Heart left ventricle (tissue), 13 donors: ENCODE measurements at regions not wholly inside any gene's neighbourhood (a gene's known extent, or its start where the extent isn't known, plus 50 kb on each side); places are given as distances from the start of the nearest gene placed in this dataset.

Source experiments
- POLR2A ChIP-seq, 2 donors: fragments of 450-650 bp; IDR thresholded peaks; one replicate each; pipeline ENCODE4 v1.6.1; 2017; ENCODE audit warnings: antibody characterized with exemption in 2 of 2, mild to moderate bottlenecking in 2 of 2, moderate library complexity in 2 of 2
- TF ChIP-seq, protein P1 (sequence below), 12 donors: fragments of 200-600 bp; sonication (generic) in 4 of 12; IDR thresholded peaks; one replicate each; pipeline versions ENCODE4 v1.5.0 to v1.8.0; 2018 to 2022; ENCODE audit warnings: antibody characterized with exemption in 12 of 12, mild to moderate bottlenecking in 5 of 12
- donor health status: ischemic (EF 13 %, LVEDD 7.1; RV severe dilation, severe dysfunction).
- donor health status: DM: no; HTN: yes; CAD: no.
- donor health status: DM: no; HTN: no; CAD: no.
- donor health status: ischemic (EF 25% LVEDD 6.9; RV normal size, moderate dysfunction).
- donor health status: ischemic (EF 25% LVEDD 5.7; RV mildly dilated, moderate dysfunction).
- donor health status: ischemic (EF 35%, LVEDD 5.7; RV mildly dilated, moderate dysfunction).
- donor health status: nonischemic (EF 11% LVEDD 7.7; RV severe dilation, severe dysfunction).
- donor health status: DM: yes; HTN: yes; CAD: no.
- donor health status: PGD.
- donor health status: ischemic (EF 29% LVEDD 5.4; RV normal size, mild dysfunction).
- donor health status: nonischemic (EF 23%, LVEDD 6.1; RV moderate dilation, normal function).

DNA sequence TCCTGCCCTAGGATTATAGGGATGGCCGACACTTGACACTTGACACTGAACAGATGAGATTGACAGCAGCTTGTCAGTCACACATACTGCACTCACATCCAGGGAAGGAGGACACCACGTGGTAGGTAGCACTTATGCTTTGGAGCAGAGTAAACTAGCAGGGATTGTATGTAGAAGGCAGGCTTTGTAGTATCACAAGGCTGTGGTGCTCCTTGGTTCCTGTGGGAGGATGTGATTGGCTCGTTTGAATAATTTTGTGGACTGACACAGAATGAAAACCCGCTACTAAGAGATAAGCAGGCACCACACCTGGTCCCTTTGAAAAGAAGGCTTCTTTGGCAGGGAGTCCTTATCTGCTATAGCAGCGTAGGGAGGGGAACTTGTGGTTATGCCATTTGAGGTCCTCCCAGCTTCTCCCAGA is 63.6 kb upstream of the IL12B start:
- no peak for TF ChIP-seq POLR2A (IDR thresholded peaks at IDR 0.05)
- TF ChIP-seq, protein P1, sequence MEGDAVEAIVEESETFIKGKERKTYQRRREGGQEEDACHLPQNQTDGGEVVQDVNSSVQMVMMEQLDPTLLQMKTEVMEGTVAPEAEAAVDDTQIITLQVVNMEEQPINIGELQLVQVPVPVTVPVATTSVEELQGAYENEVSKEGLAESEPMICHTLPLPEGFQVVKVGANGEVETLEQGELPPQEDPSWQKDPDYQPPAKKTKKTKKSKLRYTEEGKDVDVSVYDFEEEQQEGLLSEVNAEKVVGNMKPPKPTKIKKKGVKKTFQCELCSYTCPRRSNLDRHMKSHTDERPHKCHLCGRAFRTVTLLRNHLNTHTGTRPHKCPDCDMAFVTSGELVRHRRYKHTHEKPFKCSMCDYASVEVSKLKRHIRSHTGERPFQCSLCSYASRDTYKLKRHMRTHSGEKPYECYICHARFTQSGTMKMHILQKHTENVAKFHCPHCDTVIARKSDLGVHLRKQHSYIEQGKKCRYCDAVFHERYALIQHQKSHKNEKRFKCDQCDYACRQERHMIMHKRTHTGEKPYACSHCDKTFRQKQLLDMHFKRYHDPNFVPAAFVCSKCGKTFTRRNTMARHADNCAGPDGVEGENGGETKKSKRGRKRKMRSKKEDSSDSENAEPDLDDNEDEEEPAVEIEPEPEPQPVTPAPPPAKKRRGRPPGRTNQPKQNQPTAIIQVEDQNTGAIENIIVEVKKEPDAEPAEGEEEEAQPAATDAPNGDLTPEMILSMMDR (IDR thresholded peaks at IDR 0.05), result no peak
